Breast epithelium (tissue), 4 donors: ENCODE measurements at regions not wholly inside any gene's neighbourhood (a gene's known extent, or its start where the extent isn't known, plus 50 kb on each side); places are given as distances from the start of the nearest gene placed in this dataset.

Experiments
- DNase-seq, 2 donors: peaks; one replicate each; pipeline ENCODE4 v3.0.0-alpha.2; 2019; ENCODE audit warnings: low spot score in 2 of 2
- H3K27ac ChIP-seq, 2 donors: fragments of 200-600 bp; sonication (generic) in 1 of 2; one replicate each; pipeline ENCODE4 v1.5.1; 2016 to 2019; ENCODE audit warnings: mild to moderate bottlenecking in 1 of 2
- H3K27me3 ChIP-seq, 2 donors: fragments of 200-600 bp; sonication (generic) in 1 of 2; one replicate each; pipeline versions ENCODE4 v1.5.1 to v1.6.0; 2017 to 2019; ENCODE audit warnings: control low read depth in 1 of 2, mild to moderate bottlenecking in 1 of 2
- H3K36me3 ChIP-seq: fragments of 200-600 bp; one replicate; pipeline ENCODE4 v1.5.1; 2019
- H3K4me1 ChIP-seq, 2 donors: fragments of 200-600 bp; sonication (generic); one replicate each; pipeline ENCODE4 v1.5.1; 2016 to 2019; ENCODE audit warnings: control low read depth in 1 of 2
- H3K4me3 ChIP-seq, 3 donors: fragments of 200-600 bp; sonication (generic); 1 replicate in 2 of 3; 2 replicates in 1 of 3; pipeline ENCODE4 v1.5.1; 2016 to 2019; ENCODE audit warnings: mild to moderate bottlenecking in 3 of 3, moderate library complexity in 2 of 3
- H3K9me3 ChIP-seq, 2 donors: fragments of 200-600 bp; sonication (generic) in 1 of 2; one replicate each; pipeline ENCODE4 v1.5.1; 2016 to 2019; ENCODE audit warnings: control low read depth in 1 of 2
- CTCF ChIP-seq, 3 donors: fragments of 450-650 bp; IDR thresholded peaks; one replicate each; pipeline ENCODE4 v1.5.1; 2016 to 2017; ENCODE audit warnings: antibody characterized with exemption in 3 of 3, mild to moderate bottlenecking in 3 of 3, moderate library complexity in 3 of 3
- POLR2A ChIP-seq: fragments of 450-650 bp; IDR thresholded peaks from one replicate; pipeline ENCODE4 v1.6.1; 2016; ENCODE audit warnings: antibody characterized with exemption, mild to moderate bottlenecking, moderate library complexity
- POLR2AphosphoS5 ChIP-seq, 3 donors: sonication (generic); formaldehyde crosslinking; IDR thresholded peaks; one replicate each; pipeline ENCODE4 v1.6.1; 2017; ENCODE audit warnings: antibody characterized with exemption in 3 of 3
- intact Hi-C: fragments of 100-400 bp; cut with DNase I; formaldehyde crosslinking; loops from one replicate; pipeline ENCODE4 v1.15.1; 2023; ENCODE audit warnings: low total_unique reads

- intact Hi-C loops, result no loop called here
- no peak for DNase-seq
- TF ChIP-seq POLR2AphosphoS5 (IDR thresholded peaks at IDR 0.05) (no peak), CTCF (IDR thresholded peaks at IDR 0.05) (no peak), POLR2A (no peak)
These were observed 166.9 kb downstream of the SNX10 start for GRCh38 chr7:26458466-26459145.

GRCh38 chr7:26459540-26460193, 168.0 kb downstream of the SNX10 start:
- Histone ChIP-seq H3K27ac (no peak overlapping the region), H3K4me3 (no peak overlapping the region), H3K9me3 (no peaks in the 10 kb centered on the region), H3K27me3 (no peaks in the 10 kb centered on the region), H3K36me3 (no peaks in the 10 kb centered on the region), H3K4me1 (no peaks in the 10 kb centered on the region)
- intact Hi-C loops, result no loop called here
- no peak for DNase-seq
- TF ChIP-seq POLR2A (no peak), POLR2AphosphoS5 (IDR thresholded peaks at IDR 0.05) (no peak), CTCF (IDR thresholded peaks at IDR 0.05) (no peak)

More at GRCh38 chr7:26458466-26459145, 166.9 kb downstream of the SNX10 start:
- Histone ChIP-seq H3K27me3 (no peaks in the 10 kb centered on the region), H3K27ac (no peak overlapping the region), H3K4me3 (no peak overlapping the region), H3K9me3 (no peaks in the 10 kb centered on the region), H3K36me3 (no peaks in the 10 kb centered on the region), H3K4me1 (no peaks in the 10 kb centered on the region)

GRCh38 chr7:26460351-26461085, 168.9 kb downstream of the SNX10 start:
- intact Hi-C loops, result no loop called here

GRCh38 chr7:26461518-26461917, 169.9 kb downstream of the SNX10 start:
- no peak for TF ChIP-seq CTCF (IDR thresholded peaks at IDR 0.05)
- TF ChIP-seq POLR2AphosphoS5 (IDR thresholded peaks at IDR 0.05), result no peak
- TF ChIP-seq POLR2A, result no peak
- no peak overlapping the region for H3K27ac ChIP-seq
- H3K36me3 ChIP-seq, result no peaks in the 10 kb centered on the region
- H3K4me1 ChIP-seq, result no peaks in the 10 kb centered on the region
- H3K4me3 ChIP-seq, result no peak overlapping the region
- no peaks in the 10 kb centered on the region for H3K9me3 ChIP-seq
- intact Hi-C loops, result no loop called here
- H3K27me3 ChIP-seq, result no peaks in the 10 kb centered on the region
- no peak for DNase-seq

More at GRCh38 chr7:26460351-26461085, 168.9 kb downstream of the SNX10 start:
- Histone ChIP-seq H3K36me3 (no peaks in the 10 kb centered on the region), H3K27me3 (no peaks in the 10 kb centered on the region), H3K9me3 (no peaks in the 10 kb centered on the region), H3K4me1 (no peaks in the 10 kb centered on the region), H3K4me3 (no peak overlapping the region), H3K27ac (no peak overlapping the region)
- no peak for DNase-seq
- TF ChIP-seq POLR2A (no peak), CTCF (IDR thresholded peaks at IDR 0.05) (no peak), POLR2AphosphoS5 (IDR thresholded peaks at IDR 0.05) (no peak)

GRCh38 chr7:26466007-26466406, 174.3 kb downstream of the SNX10 start:
- H3K9me3 ChIP-seq, result no peaks in the 10 kb centered on the region
- no peaks in the 10 kb centered on the region for H3K4me1 ChIP-seq
- no peak for DNase-seq
- intact Hi-C loops, result no loop called here
- H3K4me3 ChIP-seq, result no peak overlapping the region
- H3K36me3 ChIP-seq, result no peaks in the 10 kb centered on the region
- H3K27me3 ChIP-seq, result no peaks in the 10 kb centered on the region
- H3K27ac ChIP-seq, result no peak overlapping the region
- TF ChIP-seq POLR2A (no peak), POLR2AphosphoS5 (IDR thresholded peaks at IDR 0.05) (no peak), CTCF (IDR thresholded peaks at IDR 0.05) (no peak)
